ENCODE measurements at regions not wholly inside any gene's neighbourhood (a gene's known extent, or its start where the extent isn't known, plus 50 kb on each side); places are given as distances from the start of the nearest gene placed in this dataset.

DNA sequence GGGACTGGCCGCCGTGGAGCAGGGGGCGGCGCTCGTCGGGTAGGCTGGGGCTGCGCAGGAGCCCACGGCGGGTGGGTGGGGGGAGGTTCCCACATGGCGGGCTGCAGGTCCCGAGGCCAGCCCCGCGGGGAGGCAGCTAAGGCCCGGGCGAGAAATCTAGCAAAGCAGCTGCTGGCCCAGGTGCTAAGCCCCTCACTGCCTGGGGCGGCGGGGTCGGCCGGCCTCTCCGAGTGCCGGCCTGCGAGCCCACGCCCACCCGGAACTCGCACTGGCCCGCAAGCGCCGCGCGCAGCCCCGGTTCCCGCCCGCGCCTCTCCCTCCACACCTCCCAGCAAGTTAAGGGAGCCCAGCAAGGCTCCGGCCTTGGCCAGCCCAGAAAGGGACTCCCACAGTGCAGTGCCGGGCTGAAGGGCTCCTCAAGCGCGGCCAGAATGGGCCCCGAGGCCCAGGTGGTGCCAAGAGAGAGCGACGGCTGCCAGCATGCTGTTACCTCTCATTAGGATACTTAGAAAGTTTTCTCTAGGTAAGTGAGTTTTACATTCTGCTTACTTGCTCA, 1463.5 kb upstream of the MIR17HG start:
- Mint-ChIP-seq H3K27ac (ENCODE audit: unreplicated experiment) (no peak overlapping the region), H3K36me3 (ENCODE audit: low read depth, unreplicated experiment) (peaks cover 4% of the 10 kb centered on the region), H3K4me1 (ENCODE audit: unreplicated experiment) (peaks cover 7% of the 10 kb centered on the region), H3K4me3 (ENCODE audit: unreplicated experiment) (no peak overlapping the region), H3K9me3 (ENCODE audit: unreplicated experiment) (no peaks in the 10 kb centered on the region), H3K27me3 (ENCODE audit: unreplicated experiment) (no peaks in the 10 kb centered on the region)
- TF ChIP-seq, protein P1, sequence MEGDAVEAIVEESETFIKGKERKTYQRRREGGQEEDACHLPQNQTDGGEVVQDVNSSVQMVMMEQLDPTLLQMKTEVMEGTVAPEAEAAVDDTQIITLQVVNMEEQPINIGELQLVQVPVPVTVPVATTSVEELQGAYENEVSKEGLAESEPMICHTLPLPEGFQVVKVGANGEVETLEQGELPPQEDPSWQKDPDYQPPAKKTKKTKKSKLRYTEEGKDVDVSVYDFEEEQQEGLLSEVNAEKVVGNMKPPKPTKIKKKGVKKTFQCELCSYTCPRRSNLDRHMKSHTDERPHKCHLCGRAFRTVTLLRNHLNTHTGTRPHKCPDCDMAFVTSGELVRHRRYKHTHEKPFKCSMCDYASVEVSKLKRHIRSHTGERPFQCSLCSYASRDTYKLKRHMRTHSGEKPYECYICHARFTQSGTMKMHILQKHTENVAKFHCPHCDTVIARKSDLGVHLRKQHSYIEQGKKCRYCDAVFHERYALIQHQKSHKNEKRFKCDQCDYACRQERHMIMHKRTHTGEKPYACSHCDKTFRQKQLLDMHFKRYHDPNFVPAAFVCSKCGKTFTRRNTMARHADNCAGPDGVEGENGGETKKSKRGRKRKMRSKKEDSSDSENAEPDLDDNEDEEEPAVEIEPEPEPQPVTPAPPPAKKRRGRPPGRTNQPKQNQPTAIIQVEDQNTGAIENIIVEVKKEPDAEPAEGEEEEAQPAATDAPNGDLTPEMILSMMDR (IDR thresholded peaks at IDR 0.05; ENCODE audit: unreplicated experiment) = no peak
- DNase-seq (ENCODE audit: low spot score) = no peak

DNA sequence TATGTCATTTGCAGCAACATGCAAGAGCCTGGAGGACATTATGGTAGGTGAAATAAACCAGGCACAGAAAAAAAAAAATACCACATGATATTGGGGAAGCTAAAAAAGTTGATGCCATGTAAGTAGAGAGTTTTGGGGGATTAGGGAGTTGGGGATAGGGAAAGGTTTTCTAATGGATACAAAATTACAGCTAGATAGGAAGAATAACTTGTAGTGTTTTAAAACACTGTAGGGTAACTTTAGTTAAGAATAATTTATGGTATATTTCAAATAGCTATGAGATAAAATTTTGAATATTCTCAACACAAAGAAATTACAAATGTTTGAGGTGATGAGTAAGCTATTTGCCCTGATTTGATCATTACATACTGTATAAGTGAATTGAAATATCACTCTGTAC, 1456.7 kb upstream of the MIR17HG start:
- peaks cover 2% of the 10 kb centered on the region for H3K27me3 Mint-ChIP-seq (ENCODE audit: unreplicated experiment)
- no peak for DNase-seq (ENCODE audit: low spot score)
- H3K36me3 Mint-ChIP-seq (ENCODE audit: low read depth, unreplicated experiment) = no peaks in the 10 kb centered on the region
- H3K4me1 Mint-ChIP-seq (ENCODE audit: unreplicated experiment) = peaks cover 2% of the 10 kb centered on the region
- no peak overlapping the region for H3K4me3 Mint-ChIP-seq (ENCODE audit: unreplicated experiment)
- no peak overlapping the region for H3K27ac Mint-ChIP-seq (ENCODE audit: unreplicated experiment)
- TF ChIP-seq, protein P1 (IDR thresholded peaks at IDR 0.05; ENCODE audit: unreplicated experiment) = no peak
- no peaks in the 10 kb centered on the region for H3K9me3 Mint-ChIP-seq (ENCODE audit: unreplicated experiment)

DNA sequence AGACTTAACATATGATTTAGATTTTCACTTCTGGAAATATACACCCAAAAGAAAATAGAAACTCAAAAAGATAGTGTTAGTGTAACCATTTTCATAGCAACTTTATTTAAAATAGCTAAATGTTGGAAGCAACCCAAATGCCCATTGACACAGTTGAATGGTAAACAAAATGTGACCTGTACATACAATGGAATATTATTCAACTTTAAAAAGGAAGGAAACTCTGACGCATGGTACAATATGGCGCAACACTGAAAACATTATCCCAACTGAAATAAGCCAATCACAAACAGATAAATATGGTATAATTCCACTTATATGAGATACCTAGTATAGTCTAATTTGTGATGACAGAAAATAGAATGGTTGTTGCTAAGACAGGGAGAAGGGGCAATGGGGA, 1456.1 kb upstream of the MIR17HG start:
- Mint-ChIP-seq H3K36me3 (ENCODE audit: low read depth, unreplicated experiment) (no peaks in the 10 kb centered on the region), H3K9me3 (ENCODE audit: unreplicated experiment) (no peaks in the 10 kb centered on the region), H3K4me1 (ENCODE audit: unreplicated experiment) (peaks cover 6% of the 10 kb centered on the region), H3K27ac (ENCODE audit: unreplicated experiment) (no peak overlapping the region), H3K27me3 (ENCODE audit: unreplicated experiment) (peaks cover 2% of the 10 kb centered on the region), H3K4me3 (ENCODE audit: unreplicated experiment) (no peak overlapping the region)
- no peak for DNase-seq (ENCODE audit: low spot score)
- TF ChIP-seq, protein P1 (IDR thresholded peaks at IDR 0.05; ENCODE audit: unreplicated experiment) = no peak

DNA sequence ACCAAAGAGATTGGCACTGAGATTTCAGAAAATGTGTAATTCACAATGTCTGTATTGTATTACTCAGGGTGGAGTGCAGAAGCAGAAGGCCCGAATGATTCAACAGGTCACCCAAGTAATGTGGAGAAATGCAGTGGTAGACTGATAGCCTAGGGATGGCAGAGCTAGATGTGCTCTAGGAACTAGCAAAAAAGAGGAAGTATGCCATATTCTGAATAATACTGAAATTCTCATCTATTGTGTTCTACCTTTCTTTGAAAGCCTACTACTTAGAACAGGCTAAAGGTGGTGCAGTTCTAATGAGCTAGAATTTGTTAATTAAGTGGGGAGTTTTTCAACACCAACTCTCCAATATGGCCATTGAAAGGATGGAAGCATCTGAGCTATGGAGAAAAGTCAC, 1449.8 kb upstream of the MIR17HG start:
- no peaks in the 10 kb centered on the region for H3K9me3 Mint-ChIP-seq (ENCODE audit: unreplicated experiment)
- H3K27ac Mint-ChIP-seq (ENCODE audit: unreplicated experiment) = no peak overlapping the region
- H3K27me3 Mint-ChIP-seq (ENCODE audit: unreplicated experiment) = no peaks in the 10 kb centered on the region
- H3K4me1 Mint-ChIP-seq (ENCODE audit: unreplicated experiment) = peaks cover 8% of the 10 kb centered on the region
- TF ChIP-seq, protein P1 (IDR thresholded peaks at IDR 0.05; ENCODE audit: unreplicated experiment) = no peak
- no peak overlapping the region for H3K4me3 Mint-ChIP-seq (ENCODE audit: unreplicated experiment)
- H3K36me3 Mint-ChIP-seq (ENCODE audit: low read depth, unreplicated experiment) = no peaks in the 10 kb centered on the region
- DNase-seq (ENCODE audit: low spot score) = no peak

DNA sequence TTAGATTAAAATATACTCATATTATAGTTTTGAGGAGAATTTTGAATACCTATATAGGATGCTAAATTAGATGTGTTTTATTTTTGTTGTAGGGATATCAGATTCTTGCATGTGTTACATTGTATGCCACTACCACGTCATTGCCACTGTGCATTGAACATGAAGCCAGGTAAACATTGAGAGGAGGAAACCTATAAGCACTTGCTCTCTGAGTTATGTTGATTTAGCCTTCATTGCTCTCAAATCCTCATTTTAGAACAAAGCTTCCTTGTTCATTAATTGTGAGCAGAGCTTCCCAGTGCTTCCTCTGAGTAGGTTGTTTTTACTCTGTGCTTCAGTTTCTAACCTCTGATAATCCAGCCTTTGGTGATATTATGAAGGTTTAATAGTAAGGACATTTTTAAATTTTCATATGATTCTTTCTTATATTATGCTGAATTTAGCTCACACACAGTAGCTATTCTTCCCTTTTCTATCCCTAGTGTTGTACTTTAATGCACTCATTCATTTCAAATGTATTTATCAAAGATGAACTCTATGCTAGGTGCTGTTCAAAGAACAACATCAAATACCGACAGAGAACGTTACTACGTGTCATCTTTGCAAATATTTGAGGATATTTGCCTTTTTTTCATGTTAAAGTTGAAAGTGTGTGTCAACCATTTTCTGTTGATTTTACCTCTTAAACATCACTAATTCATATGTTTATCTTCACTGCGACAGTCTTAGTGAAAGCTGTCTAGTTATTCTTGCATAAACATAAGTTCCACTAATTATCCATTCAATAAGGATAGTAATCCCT, 1448.0 kb upstream of the MIR17HG start:
- TF ChIP-seq, protein P1 (IDR thresholded peaks at IDR 0.05; ENCODE audit: unreplicated experiment) = no peak
- Mint-ChIP-seq H3K9me3 (ENCODE audit: unreplicated experiment) (no peaks in the 10 kb centered on the region), H3K36me3 (ENCODE audit: low read depth, unreplicated experiment) (no peaks in the 10 kb centered on the region), H3K27ac (ENCODE audit: unreplicated experiment) (no peak overlapping the region), H3K27me3 (ENCODE audit: unreplicated experiment) (peaks cover 2% of the 10 kb centered on the region), H3K4me1 (ENCODE audit: unreplicated experiment) (peaks cover 8% of the 10 kb centered on the region), H3K4me3 (ENCODE audit: unreplicated experiment) (no peak overlapping the region)
- DNase-seq (ENCODE audit: low spot score) = no peak
